Ishikawa (cell line): ENCODE measurements at regions not wholly inside any gene's neighbourhood (a gene's known extent, or its start where the extent isn't known, plus 50 kb on each side); places are given as distances from the start of the nearest gene placed in this dataset.

Source experiments
- EP300 ChIP-seq: IDR thresholded peaks from 2 replicates; pipeline ENCODE4 v1.6.1; 2012; ENCODE audit warnings: borderline replicate concordance
- FOXM1 ChIP-seq: IDR thresholded peaks from 2 replicates; pipeline ENCODE4 v1.6.1; 2012; ENCODE audit warnings: low read depth, borderline replicate concordance
- RAD21 ChIP-seq: IDR thresholded peaks from 2 replicates; pipeline ENCODE4 v1.6.1; 2012; ENCODE audit warnings: low read depth
- REST ChIP-seq: IDR thresholded peaks from 2 replicates; pipeline ENCODE4 v1.6.1; 2012; ENCODE audit warnings: low read depth, mild to moderate bottlenecking
- TAF1 ChIP-seq: IDR thresholded peaks from 2 replicates; pipeline ENCODE4 v1.6.1; 2012; ENCODE audit warnings: low read depth, mild to moderate bottlenecking
- ZBTB7A ChIP-seq: IDR thresholded peaks from 2 replicates; pipeline ENCODE4 v1.6.1; 2012; ENCODE audit warnings: low read depth

GRCh38 chr13:90984756-90985155 is 362.7 kb upstream of the MIR17HG start:
- TF ChIP-seq EP300: no peak
- TF ChIP-seq FOXM1: no peak
- no peak for TF ChIP-seq RAD21
- no peak for TF ChIP-seq ZBTB7A
- TF ChIP-seq TAF1: no peak
- no peak for TF ChIP-seq REST
